PC-9 (cell line): ENCODE measurements at regions not wholly inside any gene's neighbourhood (a gene's known extent, or its start where the extent isn't known, plus 50 kb on each side); places are given as distances from the start of the nearest gene placed in this dataset.

ENCODE experiments used
- BruUV-seq: library from RNA; stranded (reverse); fragments of 400-500 nt; replicated peaks from 2 replicates; lab custom pipeline; 2021; lab: Mats Ljungman, UMichigan
- CTCF ChIA-PET: fragments of 300-600 bp; sonication (Branson Sonifier 250); formaldehyde crosslinking; loops from one replicate; lab custom pipeline; 2022; ENCODE audit warnings: antibody characterized with exemption; lab: Charles Lee
- POLR2A ChIA-PET: fragments of 300-600 bp; sonication (Branson Sonifier 250); formaldehyde crosslinking; loops from one replicate; lab custom pipeline; 2022; ENCODE audit warnings: antibody characterized with exemption; ENCODE audit not compliant: unreplicated experiment; lab: Charles Lee
- DNase-seq, 2 experiments: peaks; one replicate each; pipeline versions ENCODE4 v3.0.0 to v3.0.0-alpha.2; 2015 to 2022; ENCODE audit warnings: mixed read lengths in 1 of 2
- H2AFZ ChIP-seq: fragments of 200-600 bp; sonication (generic); 2 replicates; pipeline ENCODE4 v1.8.1; 2017; ENCODE audit warnings: antibody characterized with exemption
- H3F3A ChIP-seq: fragments of 200-600 bp; sonication (generic); 2 replicates; pipeline ENCODE4 v1.8.1; 2017; ENCODE audit warnings: antibody characterized with exemption, mild to moderate bottlenecking, low read depth; ENCODE audit not compliant: insufficient read depth
- H3K27ac ChIP-seq: fragments of 200-600 bp; sonication (generic); 2 replicates; pipeline ENCODE4 v1.6.1; 2016; ENCODE audit warnings: mixed run types
- H3K27me3 ChIP-seq: fragments of 200-600 bp; sonication (generic); 2 replicates; pipeline ENCODE4 v1.6.1; 2016; ENCODE audit warnings: low read depth, mixed run types; ENCODE audit not compliant: insufficient read depth
- H3K36me3 ChIP-seq: fragments of 200-600 bp; sonication (generic); 2 replicates; pipeline ENCODE4 v1.6.1; 2016; ENCODE audit warnings: low read depth, mixed run types
- H3K4me1 ChIP-seq: fragments of 200-600 bp; sonication (generic); replicated peaks from 2 replicates; pipeline ENCODE4 v1.6.1; 2016; ENCODE audit warnings: mixed run types; ENCODE audit not compliant: insufficient read depth
- H3K4me2 ChIP-seq: fragments of 200-600 bp; sonication (generic); 2 replicates; pipeline ENCODE4 v1.6.1; 2017; ENCODE audit warnings: mixed run types
- H3K4me3 ChIP-seq: fragments of 200-600 bp; sonication (generic); 2 replicates; pipeline ENCODE4 v1.6.1; 2016; ENCODE audit warnings: mixed run types
- H3K79me2 ChIP-seq: fragments of 200-600 bp; sonication (generic); 2 replicates; pipeline ENCODE4 v1.6.1; 2017; ENCODE audit warnings: low read depth, mixed run types
- H3K9me2 ChIP-seq: fragments of 200-600 bp; sonication (generic); 2 replicates; pipeline ENCODE4 v1.8.1; 2017; ENCODE audit warnings: mild to moderate bottlenecking; ENCODE audit not compliant: insufficient read depth
- H3K9me3 ChIP-seq: fragments of 200-600 bp; sonication (generic); 2 replicates; pipeline ENCODE4 v1.8.1; 2016; ENCODE audit warnings: low read depth; ENCODE audit not compliant: insufficient read depth
- H4K20me1 ChIP-seq: fragments of 200-600 bp; sonication (generic); 2 replicates; pipeline ENCODE4 v1.8.1; 2017; ENCODE audit not compliant: insufficient read depth
- CTCF ChIP-seq: fragments of 200-600 bp; sonication (generic); conservative IDR thresholded peaks from 2 replicates; pipeline ENCODE4 v1.6.1; 2017; ENCODE audit warnings: mixed run types, antibody characterized with exemption, mild to moderate bottlenecking, moderate library complexity
- EZH2 ChIP-seq: fragments of 200-600 bp; sonication (generic); IDR thresholded peaks from 2 replicates; pipeline ENCODE4 v1.8.0; 2017; ENCODE audit warnings: antibody characterized with exemption, low read depth
- intact Hi-C: fragments of 100-400 bp; cut with micrococcal nuclease; formaldehyde crosslinking; loops from one replicate; pipeline ENCODE4 v1.10.0; 2022; ENCODE audit not compliant: unreplicated experiment

- 0 out of 2 replicates have a peak, but pooled peaks cover 6% of the 10 kb centered on the region for H3K27me3 ChIP-seq
- DNase-seq, result no peak
- H3F3A ChIP-seq, result no peaks in the 10 kb centered on the region
- intact Hi-C loops, result no loop called here
- no peak overlapping the region for H3K4me2 ChIP-seq
- no peaks in the 10 kb centered on the region for H4K20me1 ChIP-seq
- no peak overlapping the region for H2AFZ ChIP-seq
- TF ChIP-seq EZH2, result no peak
- TF ChIP-seq CTCF, result no peak
- H3K9me3 ChIP-seq, result no peaks in the 10 kb centered on the region
- no peak overlapping the region for H3K27ac ChIP-seq
- no TSS peak for BruUV-seq
- no peaks in the 10 kb centered on the region for H3K79me2 ChIP-seq
- H3K4me1 ChIP-seq, result no peaks in the 10 kb centered on the region
- no peaks in the 10 kb centered on the region for H3K9me2 ChIP-seq
- no peak overlapping the region for H3K4me3 ChIP-seq
- no peaks in the 10 kb centered on the region for H3K36me3 ChIP-seq
- ChIA-PET CTCF (no interaction called here), POLR2A (no interaction called here)
Observed at GRCh38 chr22:34609646-34610045, 456.3 kb upstream of the ISX start.

GRCh38 chr22:34620161-34620560 is 445.8 kb upstream of the ISX start:
- H3K27ac ChIP-seq, result no peak overlapping the region
- no TSS peak for BruUV-seq
- ChIA-PET POLR2A (no interaction called here), CTCF (no interaction called here)
- H3K4me1 ChIP-seq, result no peaks in the 10 kb centered on the region
- no peak overlapping the region for H3K4me3 ChIP-seq
- H3F3A ChIP-seq, result no peaks in the 10 kb centered on the region
- H4K20me1 ChIP-seq, result no peaks in the 10 kb centered on the region
- H2AFZ ChIP-seq, result no peak overlapping the region
- H3K27me3 ChIP-seq, result peaks cover 25% of the 10 kb centered on the region; the same call in 1 of the 2 replicates
- no peaks in the 10 kb centered on the region for H3K9me3 ChIP-seq
- TF ChIP-seq EZH2 (no peak), CTCF (no peak)
- H3K9me2 ChIP-seq, result no peaks in the 10 kb centered on the region
- intact Hi-C loops, result no loop called here
- H3K36me3 ChIP-seq, result no peaks in the 10 kb centered on the region
- H3K4me2 ChIP-seq, result no peak overlapping the region
- no peaks in the 10 kb centered on the region for H3K79me2 ChIP-seq
- DNase-seq, result no peak

GRCh38 chr22:34620832-34621231 is 445.1 kb upstream of the ISX start:
- Histone ChIP-seq H3K79me2 (no peaks in the 10 kb centered on the region), H3F3A (no peaks in the 10 kb centered on the region)
- CTCF ChIA-PET, result no interaction called here

More at GRCh38 chr22:34620832-34621231, 445.1 kb upstream of the ISX start:
- Histone ChIP-seq H3K4me2 (no peak overlapping the region), H3K27ac (no peak overlapping the region), H3K36me3 (no peaks in the 10 kb centered on the region), H3K9me3 (no peaks in the 10 kb centered on the region), H2AFZ (no peak overlapping the region), H3K27me3 (peaks cover 25% of the 10 kb centered on the region; the same call in 1 of the 2 replicates), H3K9me2 (no peaks in the 10 kb centered on the region), H3K4me3 (no peak overlapping the region), H4K20me1 (no peaks in the 10 kb centered on the region), H3K4me1 (no peaks in the 10 kb centered on the region)
- no TSS peak for BruUV-seq
- intact Hi-C loops, result no loop called here
- POLR2A ChIA-PET, result no interaction called here
- no peak for TF ChIP-seq CTCF
- TF ChIP-seq EZH2, result no peak
- DNase-seq, result no peak
